Cardiac muscle cell (in vitro differentiated cells and primary cell): ENCODE measurements at regions not wholly inside any gene's neighbourhood (a gene's known extent, or its start where the extent isn't known, plus 50 kb on each side); places are given as distances from the start of the nearest gene placed in this dataset.

ENCODE experiments used
- DNase-seq, 2 donors: peaks; one replicate each; pipeline versions ENCODE4 v3.0.0 to v3.0.0-alpha.2; 2010 to 2017; ENCODE audit warnings: low read depth in 1 of 2, low spot score in 1 of 2
- H3K27ac ChIP-seq: fragments of 200-600 bp; sonication (generic); 2 replicates; pipeline ENCODE4 v1.5.1; 2016
- H3K27me3 ChIP-seq: fragments of 200-600 bp; sonication (generic); 2 replicates; pipeline ENCODE4 v1.6.0; 2016; ENCODE audit warnings: control low read depth
- H3K36me3 ChIP-seq: fragments of 200-600 bp; sonication (generic); 2 replicates; pipeline ENCODE4 v1.5.1; 2016; ENCODE audit warnings: control low read depth
- H3K4me1 ChIP-seq: fragments of 200-600 bp; sonication (generic); 2 replicates; pipeline ENCODE4 v1.8.1; 2017; ENCODE audit warnings: low read depth, mild to moderate bottlenecking, mixed run types
- H3K4me3 ChIP-seq: fragments of 200-600 bp; sonication (generic); 2 replicates; pipeline ENCODE4 v1.5.1; 2016; ENCODE audit warnings: mild to moderate bottlenecking
- H3K9me3 ChIP-seq: fragments of 200-600 bp; sonication (generic); 2 replicates; pipeline ENCODE4 v1.5.1; 2017; ENCODE audit warnings: low read depth, mild to moderate bottlenecking, control low read depth
- TF ChIP-seq, protein P1 (sequence below): IDR thresholded peaks from 2 replicates; pipeline ENCODE4 v1.5.1; 2012; ENCODE audit warnings: low read depth, mild to moderate bottlenecking, low read length

DNA sequence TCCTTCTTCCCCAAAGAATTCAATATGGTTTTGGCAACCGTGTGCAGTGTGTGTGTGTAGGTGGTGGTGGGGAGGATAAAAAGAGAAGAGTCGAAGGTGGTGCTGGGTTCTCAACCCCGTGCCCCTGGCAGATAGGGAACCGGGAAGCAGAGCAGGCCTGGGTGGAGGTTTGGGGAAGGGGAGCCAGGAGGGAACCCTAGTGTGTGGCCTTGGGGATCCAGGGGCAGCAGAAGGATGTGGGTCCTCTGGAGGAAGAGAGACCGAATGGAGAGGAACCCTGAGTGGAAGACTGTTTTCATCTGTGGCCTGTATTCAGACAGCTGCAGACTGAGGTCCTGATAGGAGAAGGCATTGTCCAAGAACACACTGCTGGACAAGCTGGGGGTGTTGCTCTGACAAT is 73.3 kb upstream of the B3GAT1 start:
- Histone ChIP-seq H3K4me1 (no peaks in the 10 kb centered on the region), H3K27me3 (no peaks in the 10 kb centered on the region), H3K9me3 (no peaks in the 10 kb centered on the region), H3K36me3 (no peaks in the 10 kb centered on the region), H3K27ac (no peak overlapping the region), H3K4me3 (no peak overlapping the region)
- TF ChIP-seq, protein P1, sequence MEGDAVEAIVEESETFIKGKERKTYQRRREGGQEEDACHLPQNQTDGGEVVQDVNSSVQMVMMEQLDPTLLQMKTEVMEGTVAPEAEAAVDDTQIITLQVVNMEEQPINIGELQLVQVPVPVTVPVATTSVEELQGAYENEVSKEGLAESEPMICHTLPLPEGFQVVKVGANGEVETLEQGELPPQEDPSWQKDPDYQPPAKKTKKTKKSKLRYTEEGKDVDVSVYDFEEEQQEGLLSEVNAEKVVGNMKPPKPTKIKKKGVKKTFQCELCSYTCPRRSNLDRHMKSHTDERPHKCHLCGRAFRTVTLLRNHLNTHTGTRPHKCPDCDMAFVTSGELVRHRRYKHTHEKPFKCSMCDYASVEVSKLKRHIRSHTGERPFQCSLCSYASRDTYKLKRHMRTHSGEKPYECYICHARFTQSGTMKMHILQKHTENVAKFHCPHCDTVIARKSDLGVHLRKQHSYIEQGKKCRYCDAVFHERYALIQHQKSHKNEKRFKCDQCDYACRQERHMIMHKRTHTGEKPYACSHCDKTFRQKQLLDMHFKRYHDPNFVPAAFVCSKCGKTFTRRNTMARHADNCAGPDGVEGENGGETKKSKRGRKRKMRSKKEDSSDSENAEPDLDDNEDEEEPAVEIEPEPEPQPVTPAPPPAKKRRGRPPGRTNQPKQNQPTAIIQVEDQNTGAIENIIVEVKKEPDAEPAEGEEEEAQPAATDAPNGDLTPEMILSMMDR: no peak
- DNase-seq: no peak

DNA sequence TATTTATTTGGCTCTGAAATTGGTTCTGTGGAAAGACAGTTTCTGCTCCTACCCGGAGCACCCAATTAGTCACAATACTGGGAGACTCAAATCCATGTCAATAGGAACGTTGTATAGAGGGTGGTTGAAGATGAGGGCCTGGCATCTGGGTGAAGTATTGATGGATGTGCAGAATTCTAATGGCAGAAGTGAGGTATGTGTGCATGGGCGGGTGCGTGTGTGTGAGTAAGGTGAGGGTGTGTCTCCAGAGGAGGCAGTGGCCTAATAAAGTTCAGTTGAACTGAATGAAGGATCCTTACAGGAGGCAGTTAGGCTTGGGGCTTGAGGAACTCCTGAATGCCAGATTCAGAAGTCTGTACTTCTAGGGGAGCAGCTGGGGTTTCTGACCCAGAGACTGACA is 71.8 kb upstream of the B3GAT1 start:
- H3K9me3 ChIP-seq: no peaks in the 10 kb centered on the region
- H3K27ac ChIP-seq: no peak overlapping the region
- H3K4me3 ChIP-seq: no peak overlapping the region
- DNase-seq: no peak
- H3K27me3 ChIP-seq: no peaks in the 10 kb centered on the region
- H3K4me1 ChIP-seq: no peaks in the 10 kb centered on the region
- H3K36me3 ChIP-seq: no peaks in the 10 kb centered on the region
- TF ChIP-seq, protein P1: no peak

DNA sequence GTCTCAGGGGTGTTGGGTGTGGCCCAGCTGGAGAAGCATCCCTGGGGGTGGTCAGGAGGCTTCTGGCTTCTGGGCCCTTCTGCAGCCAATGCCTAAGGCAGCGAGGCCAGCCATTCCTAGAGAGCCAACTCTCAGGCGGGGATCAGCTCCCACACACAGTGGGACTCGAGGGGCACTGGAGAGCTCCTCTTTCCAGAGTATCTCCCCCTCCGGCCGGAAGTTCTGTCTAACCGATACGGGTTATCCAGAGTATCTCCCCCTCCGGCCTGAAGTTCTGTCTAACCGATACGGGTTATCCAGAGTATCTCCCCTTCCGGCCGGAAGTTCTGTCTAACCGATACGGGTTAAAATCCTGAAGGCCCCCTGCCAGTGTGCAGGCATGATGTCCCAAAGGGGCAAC is 71.2 kb upstream of the B3GAT1 start:
- no peak for DNase-seq
- H3K9me3 ChIP-seq: no peaks in the 10 kb centered on the region
- H3K27me3 ChIP-seq: no peaks in the 10 kb centered on the region
- TF ChIP-seq, protein P1: no peak
- no peaks in the 10 kb centered on the region for H3K4me1 ChIP-seq
- H3K27ac ChIP-seq: no peak overlapping the region
- H3K4me3 ChIP-seq: no peak overlapping the region
- no peaks in the 10 kb centered on the region for H3K36me3 ChIP-seq

DNA sequence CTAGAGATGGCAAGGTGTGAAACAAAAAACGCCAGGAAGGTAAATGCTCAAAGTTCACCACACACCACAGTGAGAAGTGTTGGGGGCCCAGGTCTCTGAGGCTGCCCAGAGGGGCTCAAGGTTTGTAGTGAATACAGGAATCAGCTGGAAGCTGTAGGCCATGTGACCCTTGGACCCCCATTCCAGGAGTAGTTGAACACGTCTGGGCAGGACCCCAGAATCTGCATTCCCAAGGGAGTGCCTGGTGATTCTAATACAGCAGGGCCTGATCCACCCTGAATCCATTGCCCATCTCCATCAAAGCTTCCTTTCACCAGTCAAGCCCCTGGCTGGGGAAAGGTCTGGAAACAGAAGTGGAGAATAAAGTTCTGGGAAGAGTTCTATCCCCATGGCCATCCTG is 70.8 kb upstream of the B3GAT1 start:
- DNase-seq: no peak
- Histone ChIP-seq H3K36me3 (no peaks in the 10 kb centered on the region), H3K4me1 (no peaks in the 10 kb centered on the region), H3K9me3 (no peaks in the 10 kb centered on the region), H3K27ac (no peak overlapping the region), H3K27me3 (no peaks in the 10 kb centered on the region), H3K4me3 (no peak overlapping the region)
- TF ChIP-seq, protein P1: no peak

DNA sequence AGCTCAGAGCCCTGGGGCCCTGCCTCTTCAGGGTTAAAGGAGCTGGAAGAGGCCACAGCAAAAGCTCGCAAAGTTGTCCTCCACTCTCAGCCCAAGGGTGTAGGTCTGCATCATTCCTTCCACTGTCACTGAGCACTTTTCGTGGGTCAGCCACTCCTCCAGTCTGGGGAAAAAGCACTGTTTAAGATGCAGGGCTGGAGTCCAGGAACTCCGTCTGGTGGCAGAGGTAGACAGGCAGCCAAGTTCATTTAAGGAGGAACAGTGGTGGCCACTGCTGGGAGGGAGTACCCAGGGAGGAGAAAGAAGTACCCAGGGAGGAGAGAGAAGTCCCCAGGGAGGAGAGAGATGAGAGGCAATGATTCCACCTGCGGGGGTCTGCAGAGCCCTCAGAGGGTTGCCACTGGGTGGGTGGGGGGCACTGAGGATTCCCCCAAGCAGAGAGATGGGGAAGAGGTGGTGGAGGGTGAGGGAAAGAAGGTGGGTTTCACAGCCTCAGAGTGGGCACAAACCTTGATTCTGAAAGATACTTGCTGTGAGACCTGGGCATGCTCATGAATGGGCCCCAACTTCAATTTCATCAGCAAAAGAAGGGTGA is 70.0 kb upstream of the B3GAT1 start:
- Histone ChIP-seq H3K4me3 (no peak overlapping the region), H3K4me1 (no peaks in the 10 kb centered on the region), H3K36me3 (no peaks in the 10 kb centered on the region), H3K9me3 (no peaks in the 10 kb centered on the region), H3K27ac (no peak overlapping the region), H3K27me3 (peaks cover 3% of the 10 kb centered on the region)
- no peak for DNase-seq
- TF ChIP-seq, protein P1: no peak

DNA sequence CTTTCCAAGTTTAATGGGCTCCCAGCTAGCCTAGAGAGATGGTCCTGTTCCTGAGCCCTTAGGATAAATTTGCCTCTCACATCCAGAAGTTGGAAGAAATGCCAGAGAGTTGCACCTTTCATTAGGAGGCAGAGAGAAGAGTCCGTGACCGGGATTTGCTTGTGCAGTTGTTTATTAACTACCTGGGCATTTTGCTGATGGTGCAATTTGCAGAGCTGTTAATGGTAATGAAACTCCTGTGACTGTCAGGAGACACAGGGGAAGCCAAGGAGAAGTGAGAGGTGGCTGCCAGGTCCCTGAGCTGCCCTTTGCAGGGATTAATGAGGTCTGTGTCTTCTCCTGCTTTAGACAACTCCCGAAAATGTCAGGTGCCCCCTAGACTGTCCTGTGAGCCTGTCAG is 69.1 kb upstream of the B3GAT1 start:
- DNase-seq: no peak
- Histone ChIP-seq H3K4me1 (no peaks in the 10 kb centered on the region), H3K36me3 (no peaks in the 10 kb centered on the region), H3K27ac (no peak overlapping the region), H3K4me3 (no peak overlapping the region), H3K9me3 (no peaks in the 10 kb centered on the region), H3K27me3 (peaks cover 5% of the 10 kb centered on the region)
- TF ChIP-seq, protein P1: no peak
